NT2/D1 (cell line): ENCODE measurements at regions not wholly inside any gene's neighbourhood (a gene's known extent, or its start where the extent isn't known, plus 50 kb on each side); places are given as distances from the start of the nearest gene placed in this dataset.

Experiments used
- SUZ12 ChIP-seq: IDR thresholded peaks from 2 replicates; pipeline ENCODE4 v1.6.1; 2011; ENCODE audit not compliant: insufficient read length, insufficient read depth; ENCODE audit errors: extremely low read depth
- YY1 ChIP-seq: IDR thresholded peaks from 2 replicates; pipeline ENCODE4 v1.6.1; 2011; ENCODE audit not compliant: insufficient read length, insufficient read depth
- ZNF274 ChIP-seq: IDR thresholded peaks from 2 replicates; pipeline ENCODE4 v1.6.1; 2011; ENCODE audit warnings: mild to moderate bottlenecking, low read depth, low read length

- TF ChIP-seq SUZ12 (no peak), ZNF274 (no peak), YY1 (no peak)
These were observed 157.6 kb downstream of the MN1 start for GRCh38 chr22:27643907-27644306.
